OCI-LY7 (cell line): ENCODE measurements at regions not wholly inside any gene's neighbourhood (a gene's known extent, or its start where the extent isn't known, plus 50 kb on each side); places are given as distances from the start of the nearest gene placed in this dataset.

Experiments used
- BruUV-seq: library from RNA; stranded (reverse); fragments of 400-500 nt; replicated peaks from 2 replicates; lab custom pipeline; 2021; lab: Mats Ljungman, UMichigan
- CTCF ChIA-PET: fragments of 300-600 bp; sonication (Branson Sonifier 250); formaldehyde crosslinking; loops from one replicate; lab custom pipeline; 2022; ENCODE audit warnings: antibody characterized with exemption; ENCODE audit not compliant: unreplicated experiment; lab: Charles Lee
- POLR2A ChIA-PET: fragments of 300-600 bp; sonication (Branson Sonifier 250); formaldehyde crosslinking; loops from one replicate; lab custom pipeline; 2022; ENCODE audit warnings: antibody characterized with exemption; lab: Charles Lee
- DNase-seq: peaks from one replicate; pipeline ENCODE4 v3.0.0-alpha.2; 2015; ENCODE audit warnings: low spot score
- H2AFZ ChIP-seq: fragments of 200-600 bp; sonication (generic), shearing (Covaris generic); 2 replicates; pipeline ENCODE4 v1.6.1; 2014; ENCODE audit warnings: mild to moderate bottlenecking, antibody characterized with exemption, low read length, moderate library complexity
- H3K27ac ChIP-seq: fragments of 200-600 bp; sonication (generic); 2 replicates; pipeline ENCODE4 v1.5.1; 2014; ENCODE audit warnings: mixed run types, low read depth, mild to moderate bottlenecking, moderate library complexity, low read length, inconsistent platforms; ENCODE audit not compliant: poor library complexity, severe bottlenecking
- H3K36me3 ChIP-seq: fragments of 200-600 bp; sonication (generic); 2 replicates; pipeline ENCODE4 v1.6.1; 2014; ENCODE audit warnings: mild to moderate bottlenecking, antibody characterized with exemption, low read length, moderate library complexity, mixed read lengths; ENCODE audit not compliant: insufficient read depth
- H3K4me1 ChIP-seq: fragments of 200-600 bp; sonication (generic); 2 replicates; pipeline ENCODE4 v1.5.1; 2014; ENCODE audit warnings: mild to moderate bottlenecking, low read length; ENCODE audit not compliant: insufficient read depth, poor library complexity, severe bottlenecking
- H3K4me2 ChIP-seq: fragments of 200-600 bp; sonication (generic); 2 replicates; pipeline ENCODE4 v1.6.1; 2014; ENCODE audit warnings: mild to moderate bottlenecking, low read length
- H3K4me3 ChIP-seq: fragments of 200-600 bp; sonication (generic); 2 replicates; pipeline ENCODE4 v1.5.1; 2014; ENCODE audit warnings: mild to moderate bottlenecking, low read depth, low read length; ENCODE audit not compliant: poor library complexity, severe bottlenecking
- H3K79me2 ChIP-seq: fragments of 200-600 bp; sonication (generic); 2 replicates; pipeline ENCODE4 v1.6.1; 2016; ENCODE audit warnings: low read depth, mild to moderate bottlenecking, low read length, moderate library complexity, mixed read lengths; ENCODE audit not compliant: insufficient read depth
- H3K9me2 ChIP-seq: fragments of 200-600 bp; sonication (generic); 2 replicates; pipeline ENCODE4 v1.6.1; 2016; ENCODE audit warnings: mild to moderate bottlenecking, low read length, mixed read lengths; ENCODE audit not compliant: insufficient read depth
- H3K9me3 ChIP-seq: fragments of 200-600 bp; sonication (generic); 2 replicates; pipeline ENCODE4 v1.6.1; 2014; ENCODE audit warnings: mild to moderate bottlenecking, mixed run types, low read length, mixed read lengths
- H4K20me1 ChIP-seq: fragments of 200-600 bp; sonication (generic); 2 replicates; pipeline ENCODE4 v1.6.1; 2014; ENCODE audit warnings: mild to moderate bottlenecking, antibody characterized with exemption, low read length, moderate library complexity, mixed read lengths; ENCODE audit not compliant: insufficient read depth
- EZH2phosphoT487 ChIP-seq: fragments of 200-600 bp; sonication (generic); IDR thresholded peaks from 2 replicates; pipeline ENCODE4 v1.6.1; 2018; ENCODE audit warnings: low read depth, borderline replicate concordance, mild to moderate bottlenecking, mixed run types, antibody characterized with exemption, low read length, moderate library complexity, mixed read lengths
- intact Hi-C: fragments of 100-400 bp; cut with micrococcal nuclease; formaldehyde crosslinking; loops from one replicate; pipeline ENCODE4 v1.10.0; 2022; ENCODE audit not compliant: unreplicated experiment
- TF ChIP-seq, protein P1 (sequence below): fragments of 200-600 bp; sonication (generic); conservative IDR thresholded peaks from 2 replicates; pipeline ENCODE4 v1.5.1; 2014; ENCODE audit warnings: mild to moderate bottlenecking, antibody characterized with exemption, low read length, moderate library complexity, mixed read lengths

GRCh38 chr2:147027436-147027835 lies 817.4 kb upstream of the ACVR2A start:
- Histone ChIP-seq H3K27ac (no peak overlapping the region), H3K4me3 (no peak overlapping the region), H3K9me2 (no peaks in the 10 kb centered on the region), H3K4me1 (no peaks in the 10 kb centered on the region), H3K9me3 (no peaks in the 10 kb centered on the region), H4K20me1 (no peaks in the 10 kb centered on the region), H2AFZ (no peak overlapping the region), H3K4me2 (no peak overlapping the region), H3K79me2 (no peaks in the 10 kb centered on the region), H3K36me3 (no peaks in the 10 kb centered on the region)
- intact Hi-C loops, result no loop called here
- ChIA-PET POLR2A (interaction anchor here (0.6 kb wide), 1 partner anchor 1765 kb away, joined by 4 read pairs; no protein-coding TSS in a partner anchor), CTCF (no interaction called here)
- BruUV-seq, result no TSS peak
- TF ChIP-seq, protein P1, sequence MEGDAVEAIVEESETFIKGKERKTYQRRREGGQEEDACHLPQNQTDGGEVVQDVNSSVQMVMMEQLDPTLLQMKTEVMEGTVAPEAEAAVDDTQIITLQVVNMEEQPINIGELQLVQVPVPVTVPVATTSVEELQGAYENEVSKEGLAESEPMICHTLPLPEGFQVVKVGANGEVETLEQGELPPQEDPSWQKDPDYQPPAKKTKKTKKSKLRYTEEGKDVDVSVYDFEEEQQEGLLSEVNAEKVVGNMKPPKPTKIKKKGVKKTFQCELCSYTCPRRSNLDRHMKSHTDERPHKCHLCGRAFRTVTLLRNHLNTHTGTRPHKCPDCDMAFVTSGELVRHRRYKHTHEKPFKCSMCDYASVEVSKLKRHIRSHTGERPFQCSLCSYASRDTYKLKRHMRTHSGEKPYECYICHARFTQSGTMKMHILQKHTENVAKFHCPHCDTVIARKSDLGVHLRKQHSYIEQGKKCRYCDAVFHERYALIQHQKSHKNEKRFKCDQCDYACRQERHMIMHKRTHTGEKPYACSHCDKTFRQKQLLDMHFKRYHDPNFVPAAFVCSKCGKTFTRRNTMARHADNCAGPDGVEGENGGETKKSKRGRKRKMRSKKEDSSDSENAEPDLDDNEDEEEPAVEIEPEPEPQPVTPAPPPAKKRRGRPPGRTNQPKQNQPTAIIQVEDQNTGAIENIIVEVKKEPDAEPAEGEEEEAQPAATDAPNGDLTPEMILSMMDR, result no peak
- TF ChIP-seq EZH2phosphoT487, result no peak
- DNase-seq, result no peak

- Histone ChIP-seq H4K20me1 (no peaks in the 10 kb centered on the region), H3K4me3 (no peak overlapping the region), H3K36me3 (no peaks in the 10 kb centered on the region), H3K4me2 (no peak overlapping the region), H3K4me1 (no peaks in the 10 kb centered on the region), H3K79me2 (no peaks in the 10 kb centered on the region), H3K9me3 (no peaks in the 10 kb centered on the region), H3K9me2 (no peaks in the 10 kb centered on the region), H3K27ac (no peak overlapping the region), H2AFZ (no peak overlapping the region)
- POLR2A ChIA-PET, result no interaction called here
- BruUV-seq, result no TSS peak
- DNase-seq, result no peak
- CTCF ChIA-PET, result no interaction called here
- TF ChIP-seq EZH2phosphoT487, result no peak
- TF ChIP-seq, protein P1, result no peak
- intact Hi-C loops, result no loop called here
Observed at GRCh38 chr2:147026664-147027295, 818.0 kb upstream of the ACVR2A start.
